ENCODE measurements at regions not wholly inside any gene's neighbourhood (a gene's known extent, or its start where the extent isn't known, plus 50 kb on each side); places are given as distances from the start of the nearest gene placed in this dataset.

GRCh38 chr16:80014241-80014939 lies 413.9 kb upstream of the MAF start:
- TF ChIP-seq ZNF423 (CRISPR knock-in tag; IDR thresholded peaks at IDR 0.05) (no peak), RELA (CRISPR knock-in tag; IDR thresholded peaks at IDR 0.05; ENCODE audit: borderline replicate concordance) (no peak), ZNF121 (CRISPR knock-in tag; IDR thresholded peaks at IDR 0.05) (no peak), JUN (CRISPR knock-in tag; IDR thresholded peaks at IDR 0.05) (no peak), GRHL2 (CRISPR knock-in tag; IDR thresholded peaks at IDR 0.05; ENCODE audit: insufficient replicate concordance, severe bottlenecking) (no peak), ZNF416 (CRISPR knock-in tag; IDR thresholded peaks at IDR 0.05) (no peak), MLX (CRISPR knock-in tag; IDR thresholded peaks at IDR 0.05) (no peak)
- CTCF ChIA-PET, result no interaction called here
- peaks cover 4% of the 10 kb centered on the region for H3K9me3 Mint-ChIP-seq
- no peak for DNase-seq (ENCODE audit: low spot score)
- POLR2A ChIA-PET, result no interaction called here
- H3K4me3 Mint-ChIP-seq, result no peak overlapping the region
- no peak overlapping the region for H3K27ac Mint-ChIP-seq
- H3K27me3 Mint-ChIP-seq (ENCODE audit: low read depth), result no peaks in the 10 kb centered on the region
- no peaks in the 10 kb centered on the region for H3K36me3 Mint-ChIP-seq
- peaks cover 3% of the 10 kb centered on the region; the same call in 1 of the 2 replicates for H3K4me1 Mint-ChIP-seq
- no peak for ATAC-seq

GRCh38 chr16:80012586-80012985 lies 412.0 kb upstream of the MAF start:
- H3K4me3 Mint-ChIP-seq, result no peak overlapping the region
- POLR2A ChIA-PET, result no interaction called here
- no peaks in the 10 kb centered on the region for H3K36me3 Mint-ChIP-seq
- no peak overlapping the region for H3K27ac Mint-ChIP-seq
- TF ChIP-seq PREB (CRISPR knock-in tag; IDR thresholded peaks at IDR 0.05; ENCODE audit: borderline replicate concordance) (no peak), MXD4 (CRISPR knock-in tag; IDR thresholded peaks at IDR 0.05; ENCODE audit: borderline replicate concordance) (no peak), MYBL2 (CRISPR knock-in tag; IDR thresholded peaks at IDR 0.05) (no peak), ZNF423 (CRISPR knock-in tag; IDR thresholded peaks at IDR 0.05) (no peak), FOXK1 (CRISPR knock-in tag; IDR thresholded peaks at IDR 0.05) (no peak), ARID4B (CRISPR knock-in tag; IDR thresholded peaks at IDR 0.05; ENCODE audit: borderline replicate concordance) (no peak), PRRX2 (CRISPR knock-in tag; IDR thresholded peaks at IDR 0.05) (no peak), E2F5 (CRISPR knock-in tag; IDR thresholded peaks at IDR 0.05) (no peak), TEAD4 (CRISPR knock-in tag; IDR thresholded peaks at IDR 0.05) (no peak), TP53 (CRISPR knock-in tag; IDR thresholded peaks at IDR 0.05) (no peak), JUN (CRISPR knock-in tag; IDR thresholded peaks at IDR 0.05) (no peak), ZNF512 (CRISPR knock-in tag; IDR thresholded peaks at IDR 0.05; ENCODE audit: borderline replicate concordance) (no peak), GRHL2 (CRISPR knock-in tag; IDR thresholded peaks at IDR 0.05; ENCODE audit: insufficient replicate concordance, severe bottlenecking) (no peak), SP1 (CRISPR knock-in tag; conservative IDR thresholded peaks at IDR 0.05) (no peak), ZNF416 (CRISPR knock-in tag; IDR thresholded peaks at IDR 0.05) (no peak)
- no peaks in the 10 kb centered on the region for H3K9me3 Mint-ChIP-seq
- H3K27me3 Mint-ChIP-seq (ENCODE audit: low read depth), result no peaks in the 10 kb centered on the region
- ATAC-seq (no peak), DNase-seq (ENCODE audit: low spot score) (no peak)
- H3K4me1 Mint-ChIP-seq, result peaks cover 3% of the 10 kb centered on the region; the same call in 1 of the 2 replicates
- CTCF ChIA-PET, result interaction anchor here (1.1 kb wide), 1 partner anchor 15 kb away, joined by 3 read pairs; no protein-coding TSS in a partner anchor

All from WTC11 (cell line).